Loucy (cell line): ENCODE measurements at regions not wholly inside any gene's neighbourhood (a gene's known extent, or its start where the extent isn't known, plus 50 kb on each side); places are given as distances from the start of the nearest gene placed in this dataset.

Experiments
- EZH2phosphoT487 ChIP-seq: fragments of 200-600 bp; IDR thresholded peaks from 2 replicates; pipeline ENCODE4 v1.6.1; 2018; ENCODE audit warnings: antibody characterized with exemption, mild to moderate bottlenecking, moderate library complexity, borderline replicate concordance
- TF ChIP-seq, protein P1 (sequence below): fragments of 200-600 bp; sonication (generic); conservative IDR thresholded peaks from 2 replicates; pipeline ENCODE4 v1.5.1; 2014; ENCODE audit warnings: mild to moderate bottlenecking, antibody characterized with exemption, low read length

- TF ChIP-seq, protein P1, sequence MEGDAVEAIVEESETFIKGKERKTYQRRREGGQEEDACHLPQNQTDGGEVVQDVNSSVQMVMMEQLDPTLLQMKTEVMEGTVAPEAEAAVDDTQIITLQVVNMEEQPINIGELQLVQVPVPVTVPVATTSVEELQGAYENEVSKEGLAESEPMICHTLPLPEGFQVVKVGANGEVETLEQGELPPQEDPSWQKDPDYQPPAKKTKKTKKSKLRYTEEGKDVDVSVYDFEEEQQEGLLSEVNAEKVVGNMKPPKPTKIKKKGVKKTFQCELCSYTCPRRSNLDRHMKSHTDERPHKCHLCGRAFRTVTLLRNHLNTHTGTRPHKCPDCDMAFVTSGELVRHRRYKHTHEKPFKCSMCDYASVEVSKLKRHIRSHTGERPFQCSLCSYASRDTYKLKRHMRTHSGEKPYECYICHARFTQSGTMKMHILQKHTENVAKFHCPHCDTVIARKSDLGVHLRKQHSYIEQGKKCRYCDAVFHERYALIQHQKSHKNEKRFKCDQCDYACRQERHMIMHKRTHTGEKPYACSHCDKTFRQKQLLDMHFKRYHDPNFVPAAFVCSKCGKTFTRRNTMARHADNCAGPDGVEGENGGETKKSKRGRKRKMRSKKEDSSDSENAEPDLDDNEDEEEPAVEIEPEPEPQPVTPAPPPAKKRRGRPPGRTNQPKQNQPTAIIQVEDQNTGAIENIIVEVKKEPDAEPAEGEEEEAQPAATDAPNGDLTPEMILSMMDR, result no peak
- TF ChIP-seq EZH2phosphoT487, result no peak
Observed at GRCh38 chr10:55374917-55375316, 573.9 kb upstream of the PCDH15 start.
